HG03442 (cell line): ENCODE measurements at regions not wholly inside any gene's neighbourhood (a gene's known extent, or its start where the extent isn't known, plus 50 kb on each side); places are given as distances from the start of the nearest gene placed in this dataset.
A peak's percentile ranks its signal among the peaks of the same experiment; 100 is the strongest.

Experiments used
- ATAC-seq: cut with Tn5 transposase; IDR thresholded peaks from one replicate; pipeline ENCODE4 v1.9.1; 2021; ENCODE audit warnings: mild to moderate bottlenecking, moderate library complexity; ENCODE audit not compliant: unreplicated experiment

GRCh38 chr13:78341032-78341431 lies 262.3 kb downstream of the POU4F1 start:
- peak; percentile 96 for ATAC-seq

DNA sequence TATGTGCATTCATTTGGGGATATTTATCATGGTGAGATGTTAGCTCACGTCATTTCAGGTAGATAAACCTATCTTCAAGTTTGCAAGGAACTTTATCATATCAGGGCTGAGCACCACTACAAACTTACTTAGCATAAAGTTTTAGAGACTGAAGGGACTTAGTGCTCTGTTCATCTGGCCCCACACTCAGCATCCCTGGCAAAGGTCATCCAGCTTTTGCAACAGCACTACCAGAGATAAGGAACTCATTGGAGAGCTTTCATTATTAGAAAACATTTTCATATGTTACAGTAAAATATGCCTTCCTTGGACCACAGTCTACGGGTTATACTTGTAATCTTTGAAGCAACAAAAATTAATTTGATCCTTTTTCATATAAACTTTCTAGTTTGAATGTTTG lies 263.4 kb downstream of the POU4F1 start:
- ATAC-seq = no peak

DNA sequence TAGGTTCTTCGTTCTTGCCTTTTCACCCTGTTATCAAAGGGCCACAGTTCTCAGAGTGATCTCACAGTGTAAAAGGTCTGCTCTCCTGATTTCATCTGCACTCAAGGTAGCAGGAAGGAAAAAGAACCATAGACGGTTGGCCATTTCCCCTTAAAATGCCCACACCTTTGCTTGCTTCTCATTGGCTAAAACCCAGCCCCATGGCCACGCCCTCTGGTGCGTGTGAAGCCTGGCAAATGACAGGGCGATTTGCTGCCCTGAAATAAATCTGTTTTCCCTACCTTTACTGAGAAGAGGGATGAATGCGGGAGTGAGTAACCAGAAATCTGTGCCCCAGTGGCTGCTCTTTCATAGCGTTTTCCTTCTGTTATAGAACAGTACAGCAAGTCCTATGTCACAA lies 269.3 kb downstream of the POU4F1 start:
- ATAC-seq = no peak

DNA sequence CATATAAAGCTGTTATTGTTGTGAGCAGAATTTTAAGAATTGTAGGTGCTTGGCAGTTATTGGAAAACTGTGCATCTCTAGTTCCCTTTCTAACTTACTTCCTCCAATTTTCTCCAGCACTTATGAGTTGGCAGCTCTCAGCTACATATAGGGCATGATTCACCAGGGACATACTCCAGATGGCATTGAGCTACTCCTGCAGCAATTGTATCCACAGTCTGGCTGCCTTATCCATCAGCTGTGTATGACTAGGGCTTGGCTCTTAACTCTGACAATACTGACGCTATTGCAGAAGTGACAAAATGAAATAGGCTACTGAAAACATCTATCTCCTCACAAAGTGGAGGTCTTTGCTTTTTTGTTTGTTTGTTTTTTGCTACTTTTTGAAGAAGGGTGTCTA lies 276.7 kb downstream of the POU4F1 start:
- ATAC-seq = no peak

GRCh38 chr13:78325585-78325984 lies 277.8 kb downstream of the POU4F1 start:
- no peak for ATAC-seq

DNA sequence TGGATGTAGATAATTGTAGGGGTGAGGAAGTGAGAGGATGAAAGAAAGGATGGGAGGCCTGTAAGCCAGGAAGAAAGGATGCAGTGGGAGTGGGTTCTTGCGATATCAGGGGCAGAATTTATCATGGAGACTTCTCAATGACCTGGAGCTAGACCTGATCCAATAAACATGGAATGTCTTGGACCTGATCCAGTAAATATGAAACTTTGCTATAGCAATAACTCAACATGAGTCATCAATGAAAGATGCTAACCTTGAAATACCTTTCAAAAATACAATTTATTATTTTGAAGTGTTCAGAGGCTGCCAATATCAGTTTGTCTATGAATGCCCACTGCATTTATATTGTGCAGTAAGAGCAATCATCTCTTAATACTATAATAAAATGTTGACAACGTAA lies 279.5 kb downstream of the POU4F1 start:
- no peak for ATAC-seq

DNA sequence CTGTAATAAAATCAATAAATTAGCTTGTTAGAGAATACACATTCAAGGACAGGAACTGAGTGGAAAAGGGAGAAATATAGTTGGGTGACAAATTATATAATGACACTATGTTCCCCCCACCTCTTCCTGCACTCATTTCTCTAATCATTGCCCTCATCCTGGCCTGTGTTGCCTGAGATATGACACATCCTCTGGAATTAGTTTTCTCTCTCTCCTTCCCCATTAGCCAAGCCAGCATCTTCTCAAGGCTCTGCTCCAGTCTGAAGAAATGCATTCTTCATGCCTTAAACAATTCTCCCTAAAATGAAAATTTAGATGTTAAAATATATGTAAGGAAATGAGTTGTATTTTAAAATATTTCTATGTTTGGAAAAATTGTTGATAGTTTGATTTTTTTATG lies 280.3 kb downstream of the POU4F1 start:
- no peak for ATAC-seq

GRCh38 chr13:78319101-78319627 lies 284.2 kb downstream of the POU4F1 start:
- no peak for ATAC-seq

GRCh38 chr13:78317030-78317429 lies 286.3 kb downstream of the POU4F1 start:
- ATAC-seq = peak; percentile 43

DNA sequence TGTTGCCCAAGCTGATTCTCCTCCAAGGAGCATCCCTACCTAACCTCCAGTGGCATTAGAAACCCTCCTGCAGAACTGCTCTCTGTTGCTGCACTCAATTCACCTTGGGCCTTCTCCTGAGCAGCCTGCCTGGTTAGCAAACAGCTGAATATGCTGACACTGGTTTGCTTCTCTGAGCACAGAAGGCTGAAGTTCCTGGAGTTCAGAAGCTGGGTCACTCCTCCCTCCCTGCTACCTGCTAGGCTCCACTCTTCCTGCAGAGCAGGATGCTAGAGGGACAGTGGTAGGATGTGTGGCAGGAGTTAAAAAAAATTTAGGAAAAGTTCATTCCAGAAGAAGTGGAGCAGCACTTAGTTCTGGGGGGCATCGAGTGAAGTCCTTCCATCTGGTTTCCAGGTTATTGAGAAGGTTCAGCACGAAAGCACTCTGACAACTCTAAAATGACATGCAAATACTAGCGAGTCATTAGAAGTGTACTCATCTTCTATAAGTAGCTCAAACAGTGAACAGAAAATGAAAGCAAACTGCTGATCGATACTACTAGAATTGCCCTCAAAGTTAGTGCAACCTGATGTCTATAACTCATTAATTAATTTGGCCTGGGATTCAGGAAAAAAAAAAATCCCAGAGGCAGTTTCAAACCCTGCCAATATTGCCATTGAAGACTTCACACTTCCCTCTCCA lies 293.7 kb downstream of the POU4F1 start:
- peak; percentile 69 for ATAC-seq

DNA sequence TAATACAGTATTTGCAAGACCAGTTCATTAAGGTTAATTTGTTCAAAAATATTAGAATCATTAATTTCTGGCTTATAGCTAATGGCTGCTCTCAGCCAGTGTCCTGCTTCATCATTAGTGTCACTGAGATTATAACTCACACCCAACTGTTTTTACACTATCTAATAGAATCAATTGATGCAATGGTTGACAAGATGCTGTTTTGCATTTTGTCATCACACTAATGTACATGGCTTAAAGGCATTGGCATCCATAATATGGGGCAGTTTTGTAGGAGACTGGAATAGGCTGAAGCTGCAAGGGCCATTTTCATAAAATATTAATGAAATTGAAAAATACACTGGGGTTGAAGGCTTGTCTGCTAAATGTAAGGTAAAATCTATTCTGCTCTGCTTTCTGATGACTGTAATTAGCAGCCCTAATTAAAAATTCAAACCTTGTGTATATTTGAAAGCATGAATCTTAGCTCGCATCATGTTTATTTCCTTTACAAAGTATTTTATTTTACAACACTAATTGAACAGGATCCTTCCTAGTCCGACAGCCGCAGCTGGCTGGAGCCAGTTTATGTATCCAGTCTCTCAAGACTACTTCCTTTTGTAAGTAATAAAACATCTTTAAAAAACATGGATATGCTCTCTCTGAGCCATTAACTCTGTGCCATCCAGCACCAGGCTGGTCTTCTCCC lies 296.7 kb downstream of the POU4F1 start:
- ATAC-seq = no peak

DNA sequence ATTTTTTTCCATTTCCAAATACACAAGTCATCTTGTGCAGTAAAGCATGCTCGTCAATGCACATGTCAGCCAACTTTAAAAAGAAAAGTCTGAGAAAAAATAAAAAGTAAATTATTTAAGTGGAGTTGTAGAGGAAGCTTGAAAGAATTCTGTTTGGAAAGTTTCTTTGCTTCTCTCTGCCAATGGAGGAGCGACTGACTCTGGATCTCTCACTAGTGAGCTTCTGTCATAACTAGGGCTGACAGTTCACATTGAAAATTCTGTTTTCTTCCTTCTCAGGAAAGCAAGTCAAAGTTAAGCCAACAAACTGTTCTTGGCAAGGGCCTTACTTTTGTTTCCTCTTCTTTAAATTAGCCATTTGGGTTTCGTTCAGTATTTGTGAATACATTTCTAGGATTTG lies 298.2 kb downstream of the POU4F1 start:
- no peak for ATAC-seq

GRCh38 chr13:78299832-78300623 lies 303.3 kb downstream of the POU4F1 start:
- peak; percentile 86 for ATAC-seq

GRCh38 chr13:78298657-78299056 lies 304.7 kb downstream of the POU4F1 start:
- no peak for ATAC-seq

- ATAC-seq = no peak
These were observed 316.6 kb downstream of the POU4F1 start for GRCh38 chr13:78286748-78287147.

DNA sequence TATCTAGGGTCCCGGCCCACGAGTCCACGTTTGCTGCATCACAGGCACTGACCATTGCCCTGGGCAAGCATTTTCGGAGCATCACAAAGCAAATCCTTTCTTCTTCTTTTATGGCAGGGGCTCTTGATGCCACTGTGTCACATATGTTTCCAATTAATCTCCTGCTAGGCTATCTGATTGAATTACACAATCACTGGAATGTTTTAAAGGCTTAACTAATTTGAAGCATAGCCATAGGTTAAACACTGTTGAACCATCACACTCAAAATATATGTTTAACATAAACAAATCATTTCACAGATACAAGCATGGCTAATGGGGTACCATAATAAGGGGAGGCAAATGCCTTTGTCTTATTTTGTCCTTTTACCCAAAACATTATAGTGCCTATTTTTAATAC lies 338.3 kb downstream of the POU4F1 start:
- ATAC-seq = no peak

GRCh38 chr13:78258304-78258703 lies 339.7 kb upstream of the EDNRB start:
- ATAC-seq = no peak

- no peak for ATAC-seq
These were observed 337.9 kb upstream of the EDNRB start for GRCh38 chr13:78256484-78256883.

DNA sequence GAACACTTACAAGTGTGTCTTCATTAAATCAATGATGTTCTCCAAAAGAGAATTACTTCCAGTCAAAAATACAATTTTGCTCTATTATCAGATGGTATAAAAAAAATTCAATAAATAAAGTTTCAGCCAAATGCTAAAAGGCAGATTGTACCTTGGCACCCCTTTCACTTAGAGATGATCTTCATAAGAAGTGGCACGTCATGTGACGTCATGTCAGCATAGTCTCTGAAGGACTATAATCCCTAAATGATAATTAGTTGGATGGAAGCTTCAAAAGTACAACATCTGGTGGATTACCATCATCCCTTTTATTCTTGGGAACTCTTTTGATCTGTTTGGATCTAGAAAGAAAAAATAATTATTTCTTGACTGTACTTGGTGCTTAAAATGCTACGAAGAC lies 335.5 kb upstream of the EDNRB start:
- no peak for ATAC-seq

DNA sequence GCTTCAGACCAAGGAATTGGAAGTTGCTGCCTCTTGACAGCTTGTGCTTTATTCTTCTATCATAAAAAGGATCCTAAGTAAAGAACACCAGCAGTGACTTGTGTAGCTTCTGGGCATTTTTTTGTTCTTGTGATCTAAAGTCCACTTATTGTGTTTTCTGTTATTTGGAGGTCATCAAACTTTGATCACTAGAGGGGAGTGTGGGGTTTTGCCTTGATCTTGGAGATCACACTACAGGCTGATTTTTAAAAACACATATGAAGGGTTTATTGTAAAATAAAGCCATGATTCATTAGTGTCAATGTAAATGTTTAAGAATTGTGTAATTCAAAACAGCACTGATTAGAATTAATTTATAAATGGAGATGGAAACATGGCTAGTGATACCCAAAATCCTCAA lies 328.7 kb upstream of the EDNRB start:
- no peak for ATAC-seq

GRCh38 chr13:78241278-78241919 lies 322.8 kb upstream of the EDNRB start:
- ATAC-seq = peak; percentile 53
